Stimulated activated CD8-positive, alpha-beta memory T cell treated with anti-CD3 and anti-CD28 coated beads, Interleukin-2, amount 100 ng/mL, for 1 hour (primary cell): ENCODE measurements at regions not wholly inside any gene's neighbourhood (a gene's known extent, or its start where the extent isn't known, plus 50 kb on each side); places are given as distances from the start of the nearest gene placed in this dataset.
"Not testable (repeated sequence)": the region's sequence is repeated elsewhere in the genome, so short reads cannot be mapped to it uniquely, and the experiment has no call there.

Experiments used
- DNase-seq, 2 donors: peaks; one replicate each; pipeline ENCODE4 v3.0.0-alpha.2; 2020; ENCODE audit warnings: low read depth in 2 of 2

- DNase-seq = no peak
These were observed 274.6 kb upstream of the SMIM30 start for GRCh38 chr7:113392841-113393540.

- DNase-seq = no peak
These were observed 274.1 kb upstream of the SMIM30 start for GRCh38 chr7:113392421-113392820.

- DNase-seq = no peak
These were observed 270.8 kb upstream of the SMIM30 start for GRCh38 chr7:113389112-113389646.

- DNase-seq = no peak
These were observed 265.3 kb upstream of the SMIM30 start for GRCh38 chr7:113383638-113384037.

GRCh38 chr7:113379746-113380145, 261.4 kb upstream of the SMIM30 start:
- DNase-seq = no peak

GRCh38 chr7:113374955-113375354, 256.6 kb upstream of the SMIM30 start:
- DNase-seq = no peak

GRCh38 chr7:113373863-113374262, 255.5 kb upstream of the SMIM30 start:
- DNase-seq = no peak

GRCh38 chr7:113371416-113372043, 253.2 kb upstream of the SMIM30 start:
- DNase-seq = no peak

GRCh38 chr7:113370910-113371309, 252.6 kb upstream of the SMIM30 start:
- DNase-seq = no peak

- DNase-seq = no peak
These were observed 249.9 kb upstream of the SMIM30 start for GRCh38 chr7:113368256-113368655.

GRCh38 chr7:113367041-113367586, 248.8 kb upstream of the SMIM30 start:
- DNase-seq = no peak

GRCh38 chr7:113366122-113366521, 247.8 kb upstream of the SMIM30 start:
- DNase-seq = no peak

- no peak for DNase-seq
These were observed 231.0 kb upstream of the SMIM30 start for GRCh38 chr7:113349339-113349738.

- DNase-seq = no peak
These were observed 221.3 kb upstream of the SMIM30 start for GRCh38 chr7:113339661-113340060.

- DNase-seq = no peak
These were observed 219.8 kb upstream of the SMIM30 start for GRCh38 chr7:113338071-113338696.

GRCh38 chr7:113336838-113337237, 218.5 kb upstream of the SMIM30 start:
- not testable (repeated sequence) for DNase-seq

- DNase-seq = no peak
These were observed 213.0 kb upstream of the SMIM30 start for GRCh38 chr7:113331155-113331898.

- DNase-seq = no peak
These were observed 202.8 kb upstream of the SMIM30 start for GRCh38 chr7:113321201-113321600.

GRCh38 chr7:113320419-113320818, 202.1 kb upstream of the SMIM30 start:
- DNase-seq = no peak

GRCh38 chr7:113314594-113314993, 196.2 kb upstream of the SMIM30 start:
- no peak for DNase-seq

GRCh38 chr7:113308399-113308798, 190.0 kb upstream of the SMIM30 start:
- no peak for DNase-seq

- no peak for DNase-seq
These were observed 188.8 kb upstream of the SMIM30 start for GRCh38 chr7:113307147-113307546.
